ENCODE measurements at regions not wholly inside any gene's neighbourhood (a gene's known extent, or its start where the extent isn't known, plus 50 kb on each side); places are given as distances from the start of the nearest gene placed in this dataset.
A peak's percentile ranks its signal among the peaks of the same experiment; 100 is the strongest.

GRCh38 chr1:192100686-192101468 is 57.4 kb upstream of the RGS18 start:
- Histone ChIP-seq H2BK120ac (ENCODE audit: low read depth, low read length) (no peak overlapping the region), H3K23ac (ENCODE audit: low read length in 2 of 2) (no peak overlapping the region), H3K9me3 (ENCODE audit: control insufficient read depth, low read length) (no peaks in the 10 kb centered on the region), H3K4me1 (ENCODE audit: control insufficient read depth, insufficient read depth, low read depth, low read length) (no peaks in the 10 kb centered on the region), H2BK5ac (ENCODE audit: low read depth, low read length, poor library complexity, severe bottlenecking) (no peak overlapping the region), H3K4me2 (ENCODE audit: low read length, poor library complexity, severe bottlenecking) (no peak overlapping the region), H2AFZ (ENCODE audit: low read depth, low read length) (no peak overlapping the region), H2AK5ac (ENCODE audit: low read length, severe bottlenecking) (no peak overlapping the region), H3K27me3 (ENCODE audit: control insufficient read depth in 1 of 2, insufficient read depth in 1 of 2, low read length in 2 of 2) (no peaks in the 10 kb centered on the region), H3K14ac (ENCODE audit: low read length in 2 of 2) (no peak overlapping the region), H3K36me3 (ENCODE audit: control insufficient read depth in 1 of 2, insufficient read depth in 2 of 2, low read depth in 1 of 2, low read length in 2 of 2) (no peaks in the 10 kb centered on the region), H2BK15ac (ENCODE audit: low read depth, poor library complexity, severe bottlenecking) (no peak overlapping the region), H3K18ac (ENCODE audit: low read depth in 1 of 2, low read length in 2 of 2) (no peak overlapping the region), H3K9ac (ENCODE audit: low read length) (no peak overlapping the region), H3K4ac (ENCODE audit: low read depth in 1 of 2, low read length in 2 of 2) (no peak overlapping the region), H2BK12ac (ENCODE audit: low read length in 2 of 2) (no peak overlapping the region), H4K91ac (ENCODE audit: low read length) (no peak overlapping the region), H3K4me3 (ENCODE audit: insufficient read depth in 1 of 2, low read depth in 1 of 2, low read length in 2 of 2) (no peak overlapping the region), H4K8ac (ENCODE audit: low read length) (no peak overlapping the region), H3K27ac (ENCODE audit: low read length, poor library complexity, severe bottlenecking) (no peak overlapping the region), H3K79me1 (replicated peaks; ENCODE audit: low read length, poor library complexity, severe bottlenecking) (no peaks in the 10 kb centered on the region)
- 95% methylated on average over 6 of the region's 6 CpGs for WGBS
- DNase-seq = no peak

GRCh38 chr1:192104128-192104527 is 54.1 kb upstream of the RGS18 start:
- Histone ChIP-seq H4K8ac (ENCODE audit: low read length) (no peak overlapping the region), H3K23ac (ENCODE audit: low read length in 2 of 2) (no peak overlapping the region), H2BK120ac (ENCODE audit: low read depth, low read length) (no peak overlapping the region), H3K36me3 (ENCODE audit: control insufficient read depth in 1 of 2, insufficient read depth in 2 of 2, low read depth in 1 of 2, low read length in 2 of 2) (no peaks in the 10 kb centered on the region), H3K79me1 (replicated peaks; ENCODE audit: low read length, poor library complexity, severe bottlenecking) (no peaks in the 10 kb centered on the region), H4K91ac (ENCODE audit: low read length) (no peak overlapping the region), H3K9me3 (ENCODE audit: control insufficient read depth, low read length) (no peaks in the 10 kb centered on the region), H2BK15ac (ENCODE audit: low read depth, poor library complexity, severe bottlenecking) (no peak overlapping the region), H3K4me2 (ENCODE audit: low read length, poor library complexity, severe bottlenecking) (no peak overlapping the region), H3K27me3 (ENCODE audit: control insufficient read depth in 1 of 2, insufficient read depth in 1 of 2, low read length in 2 of 2) (no peaks in the 10 kb centered on the region), H2AK5ac (ENCODE audit: low read length, severe bottlenecking) (no peak overlapping the region), H3K4me1 (ENCODE audit: control insufficient read depth, insufficient read depth, low read depth, low read length) (no peaks in the 10 kb centered on the region), H3K9ac (ENCODE audit: low read length) (no peak overlapping the region), H2BK5ac (ENCODE audit: low read depth, low read length, poor library complexity, severe bottlenecking) (no peak overlapping the region), H3K14ac (ENCODE audit: low read length in 2 of 2) (no peak overlapping the region), H2BK12ac (ENCODE audit: low read length in 2 of 2) (no peak overlapping the region), H2AFZ (ENCODE audit: low read depth, low read length) (no peak overlapping the region), H3K18ac (ENCODE audit: low read depth in 1 of 2, low read length in 2 of 2) (no peak overlapping the region), H3K4ac (ENCODE audit: low read depth in 1 of 2, low read length in 2 of 2) (no peak overlapping the region), H3K27ac (ENCODE audit: low read length, poor library complexity, severe bottlenecking) (no peak overlapping the region), H3K4me3 (ENCODE audit: insufficient read depth in 1 of 2, low read depth in 1 of 2, low read length in 2 of 2) (no peak overlapping the region)
- DNase-seq = no peak

- H2AFZ ChIP-seq (ENCODE audit: low read depth, low read length) = no peak overlapping the region
- 14% methylated on average over 1 of the region's 1 CpG for WGBS
- peak overlapping the region in 1 of 2 experiments; percentile 57 for H3K18ac ChIP-seq (ENCODE audit: low read depth in 1 of 2, low read length in 2 of 2)
- peak; percentile 71 for DNase-seq
- no peak overlapping the region for H2BK15ac ChIP-seq (ENCODE audit: low read depth, poor library complexity, severe bottlenecking)
- no peak overlapping the region for H3K4me3 ChIP-seq (ENCODE audit: insufficient read depth in 1 of 2, low read depth in 1 of 2, low read length in 2 of 2)
- no peaks in the 10 kb centered on the region for H3K9me3 ChIP-seq (ENCODE audit: control insufficient read depth, low read length)
- no peak overlapping the region for H3K14ac ChIP-seq (ENCODE audit: low read length in 2 of 2)
- no peaks in the 10 kb centered on the region for H3K79me1 ChIP-seq (replicated peaks; ENCODE audit: low read length, poor library complexity, severe bottlenecking)
- no peak overlapping the region for H3K9ac ChIP-seq (ENCODE audit: low read length)
- H2BK5ac ChIP-seq (ENCODE audit: low read depth, low read length, poor library complexity, severe bottlenecking) = no peak overlapping the region
- no peak overlapping the region for H2BK12ac ChIP-seq (ENCODE audit: low read length in 2 of 2)
- no peaks in the 10 kb centered on the region for H3K4me1 ChIP-seq (ENCODE audit: control insufficient read depth, insufficient read depth, low read depth, low read length)
- H3K27me3 ChIP-seq (ENCODE audit: control insufficient read depth in 1 of 2, insufficient read depth in 1 of 2, low read length in 2 of 2) = no peaks in the 10 kb centered on the region
- no peak overlapping the region for H2BK120ac ChIP-seq (ENCODE audit: low read depth, low read length)
- H2AK5ac ChIP-seq (ENCODE audit: low read length, severe bottlenecking) = no peak overlapping the region
- H4K91ac ChIP-seq (ENCODE audit: low read length) = no peak overlapping the region
- no peak overlapping the region for H3K4ac ChIP-seq (ENCODE audit: low read depth in 1 of 2, low read length in 2 of 2)
- H3K27ac ChIP-seq (ENCODE audit: low read length, poor library complexity, severe bottlenecking) = peak overlapping the region; percentile 89
- H3K36me3 ChIP-seq (ENCODE audit: control insufficient read depth in 1 of 2, insufficient read depth in 2 of 2, low read depth in 1 of 2, low read length in 2 of 2) = no peaks in the 10 kb centered on the region
- no peak overlapping the region for H3K23ac ChIP-seq (ENCODE audit: low read length in 2 of 2)
- no peak overlapping the region for H3K4me2 ChIP-seq (ENCODE audit: low read length, poor library complexity, severe bottlenecking)
- H4K8ac ChIP-seq (ENCODE audit: low read length) = peak overlapping the region; percentile 55
These were observed 53.4 kb upstream of the RGS18 start for GRCh38 chr1:192104852-192105251.

- Histone ChIP-seq H2BK15ac (ENCODE audit: low read depth, poor library complexity, severe bottlenecking) (no peak overlapping the region), H3K23ac (ENCODE audit: low read length in 2 of 2) (no peak overlapping the region), H3K4me1 (ENCODE audit: control insufficient read depth, insufficient read depth, low read depth, low read length) (no peaks in the 10 kb centered on the region), H4K91ac (ENCODE audit: low read length) (no peak overlapping the region), H3K27me3 (ENCODE audit: control insufficient read depth in 1 of 2, insufficient read depth in 1 of 2, low read length in 2 of 2) (no peaks in the 10 kb centered on the region), H3K4me2 (ENCODE audit: low read length, poor library complexity, severe bottlenecking) (no peak overlapping the region), H3K9ac (ENCODE audit: low read length) (no peak overlapping the region), H3K79me1 (replicated peaks; ENCODE audit: low read length, poor library complexity, severe bottlenecking) (no peaks in the 10 kb centered on the region), H3K18ac (ENCODE audit: low read depth in 1 of 2, low read length in 2 of 2) (peak overlapping the region in 1 of 2 experiments; percentile 17), H2AFZ (ENCODE audit: low read depth, low read length) (no peak overlapping the region), H4K8ac (ENCODE audit: low read length) (no peak overlapping the region), H3K4ac (ENCODE audit: low read depth in 1 of 2, low read length in 2 of 2) (no peak overlapping the region), H3K27ac (ENCODE audit: low read length, poor library complexity, severe bottlenecking) (no peak overlapping the region), H3K14ac (ENCODE audit: low read length in 2 of 2) (no peak overlapping the region), H2BK120ac (ENCODE audit: low read depth, low read length) (no peak overlapping the region), H3K9me3 (ENCODE audit: control insufficient read depth, low read length) (no peaks in the 10 kb centered on the region), H2BK5ac (ENCODE audit: low read depth, low read length, poor library complexity, severe bottlenecking) (no peak overlapping the region), H3K4me3 (ENCODE audit: insufficient read depth in 1 of 2, low read depth in 1 of 2, low read length in 2 of 2) (no peak overlapping the region), H2AK5ac (ENCODE audit: low read length, severe bottlenecking) (no peak overlapping the region), H3K36me3 (ENCODE audit: control insufficient read depth in 1 of 2, insufficient read depth in 2 of 2, low read depth in 1 of 2, low read length in 2 of 2) (no peaks in the 10 kb centered on the region), H2BK12ac (ENCODE audit: low read length in 2 of 2) (no peak overlapping the region)
- DNase-seq = no peak
- WGBS = 96% methylated on average over 2 of the region's 2 CpGs
These were observed 50.1 kb upstream of the RGS18 start for GRCh38 chr1:192108161-192108560.

Data from mesenchymal stem cell (in vitro differentiated cells and primary cell).